ENCODE measurements at regions not wholly inside any gene's neighbourhood (a gene's known extent, or its start where the extent isn't known, plus 50 kb on each side); places are given as distances from the start of the nearest gene placed in this dataset.

DNA sequence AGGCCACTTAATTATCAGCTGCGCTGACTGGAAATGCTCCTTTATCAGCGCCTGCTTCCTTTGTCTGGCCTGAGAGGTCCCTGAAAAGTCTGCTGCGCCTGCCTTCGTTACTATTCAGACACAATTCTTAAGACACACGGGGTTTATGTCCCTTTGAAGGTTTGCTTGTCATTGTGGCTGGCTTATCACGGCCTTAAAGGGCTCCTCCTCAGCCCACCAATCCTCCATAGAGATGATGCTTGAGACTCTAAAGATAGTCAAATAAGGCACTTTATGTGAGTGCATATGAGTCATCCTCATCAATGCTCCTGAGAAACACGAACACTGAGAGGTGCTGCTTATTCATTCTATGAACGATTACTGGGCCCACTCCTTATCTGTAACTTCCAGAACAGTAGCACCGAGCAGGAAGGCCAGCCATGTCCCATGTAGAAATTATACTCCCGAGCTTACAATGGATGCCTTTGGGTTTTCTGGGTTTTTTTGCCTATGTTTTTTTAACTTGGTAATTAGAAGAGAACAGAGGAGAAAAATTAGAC, 1268.2 kb upstream of the TMEM132C start:
- TF ChIP-seq EP300 (IDR thresholded peaks at IDR 0.05), result no peak
- TF ChIP-seq, protein P1, sequence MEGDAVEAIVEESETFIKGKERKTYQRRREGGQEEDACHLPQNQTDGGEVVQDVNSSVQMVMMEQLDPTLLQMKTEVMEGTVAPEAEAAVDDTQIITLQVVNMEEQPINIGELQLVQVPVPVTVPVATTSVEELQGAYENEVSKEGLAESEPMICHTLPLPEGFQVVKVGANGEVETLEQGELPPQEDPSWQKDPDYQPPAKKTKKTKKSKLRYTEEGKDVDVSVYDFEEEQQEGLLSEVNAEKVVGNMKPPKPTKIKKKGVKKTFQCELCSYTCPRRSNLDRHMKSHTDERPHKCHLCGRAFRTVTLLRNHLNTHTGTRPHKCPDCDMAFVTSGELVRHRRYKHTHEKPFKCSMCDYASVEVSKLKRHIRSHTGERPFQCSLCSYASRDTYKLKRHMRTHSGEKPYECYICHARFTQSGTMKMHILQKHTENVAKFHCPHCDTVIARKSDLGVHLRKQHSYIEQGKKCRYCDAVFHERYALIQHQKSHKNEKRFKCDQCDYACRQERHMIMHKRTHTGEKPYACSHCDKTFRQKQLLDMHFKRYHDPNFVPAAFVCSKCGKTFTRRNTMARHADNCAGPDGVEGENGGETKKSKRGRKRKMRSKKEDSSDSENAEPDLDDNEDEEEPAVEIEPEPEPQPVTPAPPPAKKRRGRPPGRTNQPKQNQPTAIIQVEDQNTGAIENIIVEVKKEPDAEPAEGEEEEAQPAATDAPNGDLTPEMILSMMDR (IDR thresholded peaks at IDR 0.05), result no peak

All from stomach (tissue), 4 donors.